B cell (primary cell): ENCODE measurements at regions not wholly inside any gene's neighbourhood (a gene's known extent, or its start where the extent isn't known, plus 50 kb on each side); places are given as distances from the start of the nearest gene placed in this dataset.

Experiments
- CTCF ChIP-seq: fragments of 200-600 bp; IDR thresholded peaks from one replicate; pipeline ENCODE4 v1.8.0; 2022; ENCODE audit warnings: antibody characterized with exemption, mild to moderate bottlenecking
- EZH2 ChIP-seq: IDR thresholded peaks from 2 replicates; pipeline ENCODE4 v1.6.1; 2012; ENCODE audit warnings: borderline replicate concordance, low read depth, mild to moderate bottlenecking, moderate library complexity, low read length; ENCODE audit not compliant: insufficient read depth, poor library complexity, severe bottlenecking

- TF ChIP-seq CTCF (no peak), EZH2 (no peak)
These were observed 557.9 kb downstream of the CCDC85A start for GRCh38 chr2:56741601-56742102.
